PC-9 (cell line): ENCODE measurements at regions not wholly inside any gene's neighbourhood (a gene's known extent, or its start where the extent isn't known, plus 50 kb on each side); places are given as distances from the start of the nearest gene placed in this dataset.

Experiments used
- EZH2 ChIP-seq: fragments of 200-600 bp; sonication (generic); IDR thresholded peaks from 2 replicates; pipeline ENCODE4 v1.8.0; 2017; ENCODE audit warnings: antibody characterized with exemption, low read depth
- TF ChIP-seq, protein P1 (sequence below): fragments of 200-600 bp; sonication (generic); conservative IDR thresholded peaks from 2 replicates; pipeline ENCODE4 v1.6.1; 2017; ENCODE audit warnings: mixed run types, antibody characterized with exemption, mild to moderate bottlenecking, moderate library complexity

DNA sequence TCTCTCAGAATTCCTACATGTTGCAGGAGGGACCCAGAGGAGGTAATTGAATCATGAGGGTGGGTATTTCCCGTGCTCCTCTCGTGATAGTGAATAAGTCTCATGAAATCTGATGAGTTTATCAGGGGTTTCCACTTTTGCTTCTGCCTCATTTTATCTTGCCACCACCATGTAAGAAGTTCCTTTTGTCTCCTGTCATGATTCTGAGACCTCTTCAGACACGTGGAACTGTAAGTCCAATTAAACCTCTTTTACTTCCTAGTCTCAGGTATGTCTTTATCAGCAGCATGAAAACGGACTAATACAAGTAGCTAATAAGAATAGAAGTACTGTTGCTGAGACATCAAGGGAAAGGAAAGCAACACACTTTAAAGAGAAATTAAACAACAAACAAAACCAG lies 143.4 kb downstream of the CCDC71L start:
- TF ChIP-seq, protein P1, sequence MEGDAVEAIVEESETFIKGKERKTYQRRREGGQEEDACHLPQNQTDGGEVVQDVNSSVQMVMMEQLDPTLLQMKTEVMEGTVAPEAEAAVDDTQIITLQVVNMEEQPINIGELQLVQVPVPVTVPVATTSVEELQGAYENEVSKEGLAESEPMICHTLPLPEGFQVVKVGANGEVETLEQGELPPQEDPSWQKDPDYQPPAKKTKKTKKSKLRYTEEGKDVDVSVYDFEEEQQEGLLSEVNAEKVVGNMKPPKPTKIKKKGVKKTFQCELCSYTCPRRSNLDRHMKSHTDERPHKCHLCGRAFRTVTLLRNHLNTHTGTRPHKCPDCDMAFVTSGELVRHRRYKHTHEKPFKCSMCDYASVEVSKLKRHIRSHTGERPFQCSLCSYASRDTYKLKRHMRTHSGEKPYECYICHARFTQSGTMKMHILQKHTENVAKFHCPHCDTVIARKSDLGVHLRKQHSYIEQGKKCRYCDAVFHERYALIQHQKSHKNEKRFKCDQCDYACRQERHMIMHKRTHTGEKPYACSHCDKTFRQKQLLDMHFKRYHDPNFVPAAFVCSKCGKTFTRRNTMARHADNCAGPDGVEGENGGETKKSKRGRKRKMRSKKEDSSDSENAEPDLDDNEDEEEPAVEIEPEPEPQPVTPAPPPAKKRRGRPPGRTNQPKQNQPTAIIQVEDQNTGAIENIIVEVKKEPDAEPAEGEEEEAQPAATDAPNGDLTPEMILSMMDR, result no peak
- TF ChIP-seq EZH2, result no peak
